Panc1 (cell line): ENCODE measurements at regions not wholly inside any gene's neighbourhood (a gene's known extent, or its start where the extent isn't known, plus 50 kb on each side); places are given as distances from the start of the nearest gene placed in this dataset.
A peak's percentile ranks its signal among the peaks of the same experiment; 100 is the strongest.

Source experiments
- ATAC-seq: fragments of 200-7000 bp; cut with Tn5 transposase; 2 replicates; pipeline ENCODE4 v1.9.1; 2020; ENCODE audit warnings: mild to moderate bottlenecking, moderate library complexity
- BruUV-seq: library from RNA; stranded (reverse); fragments of 400-500 nt; replicated peaks from 2 replicates; lab custom pipeline; 2021; lab: Mats Ljungman, UMichigan
- CTCF ChIA-PET: fragments of 300-600 bp; sonication (Branson Sonifier 250); formaldehyde crosslinking; loops from one replicate; lab custom pipeline; 2022; ENCODE audit warnings: antibody characterized with exemption; lab: Charles Lee
- POLR2A ChIA-PET: fragments of 300-600 bp; sonication (Branson Sonifier 250); formaldehyde crosslinking; loops from one replicate; lab custom pipeline; 2022; ENCODE audit warnings: antibody characterized with exemption; lab: Charles Lee
- DNase-seq: peaks from one replicate; pipeline ENCODE4 v3.0.0-alpha.2; 2010; ENCODE audit warnings: low read depth, low spot score
- H3K27ac ChIP-seq: 2 replicates; pipeline ENCODE4 v1.5.1; 2011; ENCODE audit warnings: mild to moderate bottlenecking, low read length, inconsistent platforms
- H3K27me3 ChIP-seq: fragments of 200-500 bp; sonication (Bioruptor generic); 2 replicates; pipeline ENCODE4 v1.6.0; 2014; ENCODE audit warnings: low read length, inconsistent platforms; ENCODE audit not compliant: control insufficient read depth, insufficient read depth
- H3K36me3 ChIP-seq: fragments of 200-500 bp; sonication (Bioruptor generic); 2 replicates; pipeline ENCODE4 v1.5.1; 2014; ENCODE audit warnings: inconsistent platforms, mild to moderate bottlenecking, low read length, moderate library complexity; ENCODE audit not compliant: control insufficient read depth, insufficient read depth
- H3K4me1 ChIP-seq: 2 replicates; pipeline ENCODE4 v1.5.1; 2011; ENCODE audit warnings: inconsistent platforms, mild to moderate bottlenecking, low read length, moderate library complexity; ENCODE audit not compliant: control insufficient read depth, insufficient read depth
- H3K4me3 ChIP-seq, 2 experiments: 2 replicates each; pipeline ENCODE4 v1.5.1; 2011 to 2012; ENCODE audit warnings: low read depth in 2 of 2, low read length in 2 of 2, mild to moderate bottlenecking in 2 of 2, inconsistent platforms in 1 of 2, moderate library complexity in 1 of 2
- H3K9me3 ChIP-seq: fragments of 200-500 bp; sonication (Bioruptor generic); 2 replicates; pipeline ENCODE4 v1.5.1; 2014; ENCODE audit warnings: low read depth, mild to moderate bottlenecking, inconsistent platforms, low read length, moderate library complexity; ENCODE audit not compliant: control insufficient read depth, insufficient read depth
- POLR2AphosphoS5 ChIP-seq: IDR thresholded peaks from 2 replicates; pipeline ENCODE4 v1.6.1; 2012; ENCODE audit warnings: mild to moderate bottlenecking, low read depth, low read length, moderate library complexity
- SIN3A ChIP-seq: IDR thresholded peaks from 2 replicates; pipeline ENCODE4 v1.6.1; 2012; ENCODE audit warnings: low read depth, mild to moderate bottlenecking, low read length, moderate library complexity, borderline replicate concordance; ENCODE audit not compliant: insufficient read depth
- TCF7L2 ChIP-seq: IDR thresholded peaks from 2 replicates; pipeline ENCODE4 v1.6.1; 2011; ENCODE audit warnings: mild to moderate bottlenecking, low read depth, low read length, inconsistent platforms
- in situ Hi-C: cut with HindIII; loops from 2 replicates; pipeline ENCODE4 v1.10.0; 2016; ENCODE audit warnings: low sequenced_read_pairs, low pct_unique_long_range_greater_than_20kb
- intact Hi-C: fragments of 100-400 bp; cut with micrococcal nuclease; formaldehyde crosslinking; loops from one replicate; pipeline ENCODE4 v1.10.0; 2022; ENCODE audit not compliant: unreplicated experiment
- TF ChIP-seq, protein P1 (sequence below), 2 experiments: IDR thresholded peaks; 2 replicates each; pipeline ENCODE4 v1.6.1; 2011 to 2012; ENCODE audit warnings: low read depth in 2 of 2, control low read depth in 1 of 2, low read length in 1 of 2, mild to moderate bottlenecking in 1 of 2, moderate library complexity in 1 of 2; ENCODE audit not compliant: insufficient read depth in 1 of 2
- TF ChIP-seq, protein P2 (sequence below): fragments of 450-650 bp; IDR thresholded peaks from 2 replicates; pipeline ENCODE4 v1.5.1; 2017; ENCODE audit warnings: mild to moderate bottlenecking

DNA sequence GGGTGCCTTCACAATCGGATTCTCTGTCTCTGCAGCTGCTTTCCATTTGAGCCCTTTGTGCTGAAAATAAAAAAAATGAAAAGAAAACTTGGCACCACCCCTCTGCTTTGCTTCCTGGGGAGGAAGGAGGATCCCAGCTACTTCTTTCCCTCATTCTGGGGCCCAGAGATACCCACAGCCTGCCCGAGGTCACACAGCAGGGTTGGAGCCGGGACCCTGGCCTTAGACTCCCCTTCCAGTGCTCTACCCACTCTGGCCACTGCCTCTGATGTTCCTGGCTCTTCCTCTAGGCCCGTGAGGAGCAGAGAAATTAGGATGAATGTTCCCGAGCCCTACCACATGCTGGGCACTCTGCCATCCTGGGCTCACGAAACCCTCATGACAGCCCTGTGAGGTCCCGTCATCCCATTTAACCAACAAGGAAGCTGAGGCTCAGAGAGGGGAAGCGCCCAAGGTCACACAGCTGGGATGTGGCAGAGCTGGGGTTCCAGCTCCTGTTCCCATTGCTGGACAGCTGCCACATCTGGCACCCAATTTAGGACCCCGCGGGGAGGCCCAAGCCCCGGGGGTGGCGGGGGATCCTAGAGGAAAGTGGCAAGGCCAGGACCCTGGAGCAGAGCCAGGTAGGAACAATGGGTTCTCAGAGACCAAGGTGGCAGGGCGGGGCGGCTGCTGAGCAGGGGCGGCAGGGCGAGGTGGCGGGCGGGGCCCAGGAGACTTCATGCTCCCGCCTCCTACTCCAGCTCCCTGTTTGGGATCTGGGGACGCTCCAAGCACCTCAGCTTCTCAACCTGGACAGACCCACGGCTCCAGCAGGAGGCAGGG is 76.6 kb downstream of the CEBPB start:
- POLR2A ChIA-PET = no interaction called here
- in situ Hi-C loops = no loop called here
- Histone ChIP-seq H3K4me3 (no peak overlapping the region), H3K27ac (peak overlapping the region; percentile 49), H3K36me3 (no peaks in the 10 kb centered on the region), H3K27me3 (no peaks in the 10 kb centered on the region), H3K9me3 (no peaks in the 10 kb centered on the region), H3K4me1 (peaks cover 7% of the 10 kb centered on the region; the same call in 1 of the 2 replicates)
- no TSS peak for BruUV-seq
- ATAC-seq (peak; percentile 63), DNase-seq (no peak)
- TF ChIP-seq POLR2AphosphoS5 (no peak), TCF7L2 (no peak), SIN3A (no peak)
- TF ChIP-seq, protein P1, sequence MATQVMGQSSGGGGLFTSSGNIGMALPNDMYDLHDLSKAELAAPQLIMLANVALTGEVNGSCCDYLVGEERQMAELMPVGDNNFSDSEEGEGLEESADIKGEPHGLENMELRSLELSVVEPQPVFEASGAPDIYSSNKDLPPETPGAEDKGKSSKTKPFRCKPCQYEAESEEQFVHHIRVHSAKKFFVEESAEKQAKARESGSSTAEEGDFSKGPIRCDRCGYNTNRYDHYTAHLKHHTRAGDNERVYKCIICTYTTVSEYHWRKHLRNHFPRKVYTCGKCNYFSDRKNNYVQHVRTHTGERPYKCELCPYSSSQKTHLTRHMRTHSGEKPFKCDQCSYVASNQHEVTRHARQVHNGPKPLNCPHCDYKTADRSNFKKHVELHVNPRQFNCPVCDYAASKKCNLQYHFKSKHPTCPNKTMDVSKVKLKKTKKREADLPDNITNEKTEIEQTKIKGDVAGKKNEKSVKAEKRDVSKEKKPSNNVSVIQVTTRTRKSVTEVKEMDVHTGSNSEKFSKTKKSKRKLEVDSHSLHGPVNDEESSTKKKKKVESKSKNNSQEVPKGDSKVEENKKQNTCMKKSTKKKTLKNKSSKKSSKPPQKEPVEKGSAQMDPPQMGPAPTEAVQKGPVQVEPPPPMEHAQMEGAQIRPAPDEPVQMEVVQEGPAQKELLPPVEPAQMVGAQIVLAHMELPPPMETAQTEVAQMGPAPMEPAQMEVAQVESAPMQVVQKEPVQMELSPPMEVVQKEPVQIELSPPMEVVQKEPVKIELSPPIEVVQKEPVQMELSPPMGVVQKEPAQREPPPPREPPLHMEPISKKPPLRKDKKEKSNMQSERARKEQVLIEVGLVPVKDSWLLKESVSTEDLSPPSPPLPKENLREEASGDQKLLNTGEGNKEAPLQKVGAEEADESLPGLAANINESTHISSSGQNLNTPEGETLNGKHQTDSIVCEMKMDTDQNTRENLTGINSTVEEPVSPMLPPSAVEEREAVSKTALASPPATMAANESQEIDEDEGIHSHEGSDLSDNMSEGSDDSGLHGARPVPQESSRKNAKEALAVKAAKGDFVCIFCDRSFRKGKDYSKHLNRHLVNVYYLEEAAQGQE (IDR thresholded peaks at IDR 0.05; ENCODE audit: insufficient read depth in 1 of 2, low read depth in 2 of 2, low read length in 1 of 2) = no peak
- TF ChIP-seq, protein P2, sequence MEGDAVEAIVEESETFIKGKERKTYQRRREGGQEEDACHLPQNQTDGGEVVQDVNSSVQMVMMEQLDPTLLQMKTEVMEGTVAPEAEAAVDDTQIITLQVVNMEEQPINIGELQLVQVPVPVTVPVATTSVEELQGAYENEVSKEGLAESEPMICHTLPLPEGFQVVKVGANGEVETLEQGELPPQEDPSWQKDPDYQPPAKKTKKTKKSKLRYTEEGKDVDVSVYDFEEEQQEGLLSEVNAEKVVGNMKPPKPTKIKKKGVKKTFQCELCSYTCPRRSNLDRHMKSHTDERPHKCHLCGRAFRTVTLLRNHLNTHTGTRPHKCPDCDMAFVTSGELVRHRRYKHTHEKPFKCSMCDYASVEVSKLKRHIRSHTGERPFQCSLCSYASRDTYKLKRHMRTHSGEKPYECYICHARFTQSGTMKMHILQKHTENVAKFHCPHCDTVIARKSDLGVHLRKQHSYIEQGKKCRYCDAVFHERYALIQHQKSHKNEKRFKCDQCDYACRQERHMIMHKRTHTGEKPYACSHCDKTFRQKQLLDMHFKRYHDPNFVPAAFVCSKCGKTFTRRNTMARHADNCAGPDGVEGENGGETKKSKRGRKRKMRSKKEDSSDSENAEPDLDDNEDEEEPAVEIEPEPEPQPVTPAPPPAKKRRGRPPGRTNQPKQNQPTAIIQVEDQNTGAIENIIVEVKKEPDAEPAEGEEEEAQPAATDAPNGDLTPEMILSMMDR = no peak
- intact Hi-C loops = no loop called here
- CTCF ChIA-PET = no interaction called here

DNA sequence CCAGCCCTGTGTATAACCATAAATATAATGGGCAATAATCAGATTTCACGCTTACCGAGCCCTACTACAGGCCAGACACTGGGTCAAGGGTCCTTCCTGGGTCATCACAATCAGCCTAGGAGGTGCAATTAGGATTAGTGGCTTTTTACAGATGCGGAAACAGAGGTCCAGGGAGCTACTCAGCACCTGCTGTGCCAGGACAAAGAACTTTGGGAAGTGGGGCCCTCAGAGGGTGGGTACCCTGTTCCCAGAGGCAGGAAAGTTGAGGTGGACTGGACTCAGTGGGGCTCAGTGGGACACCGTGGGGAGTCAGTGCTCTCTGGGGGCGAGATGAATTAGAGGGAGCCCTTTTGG is 77.2 kb downstream of the CEBPB start:
- CTCF ChIA-PET = no interaction called here
- intact Hi-C loops (no loop called here), in situ Hi-C loops (no loop called here)
- no peaks in the 10 kb centered on the region for H3K36me3 ChIP-seq
- TF ChIP-seq, protein P2 = no peak
- no peak for TF ChIP-seq TCF7L2
- no peak for TF ChIP-seq POLR2AphosphoS5
- TF ChIP-seq SIN3A = no peak
- TF ChIP-seq, protein P1 (IDR thresholded peaks at IDR 0.05; ENCODE audit: insufficient read depth in 1 of 2, low read depth in 2 of 2, low read length in 1 of 2) = no peak
- H3K27ac ChIP-seq = no peak overlapping the region
- no TSS peak for BruUV-seq
- H3K4me3 ChIP-seq = no peak overlapping the region
- no peaks in the 10 kb centered on the region for H3K27me3 ChIP-seq
- POLR2A ChIA-PET = no interaction called here
- H3K4me1 ChIP-seq = peaks cover 7% of the 10 kb centered on the region; the same call in 1 of the 2 replicates
- no peaks in the 10 kb centered on the region for H3K9me3 ChIP-seq
- ATAC-seq (no peak), DNase-seq (no peak)
